GM12878 (cell line): ENCODE measurements at regions not wholly inside any gene's neighbourhood (a gene's known extent, or its start where the extent isn't known, plus 50 kb on each side); places are given as distances from the start of the nearest gene placed in this dataset.

Experiments
- ATAC-seq: fragments of 200-7000 bp; cut with Tn5 transposase; 3 replicates; pipeline ENCODE4 v1.9.1; 2020; ENCODE audit warnings: mild to moderate bottlenecking, moderate library complexity
- BruUV-seq: library from RNA; stranded (reverse); fragments of 400-500 nt; replicated peaks from 2 replicates; lab custom pipeline; 2021; lab: Mats Ljungman, UMichigan
- CTCF ChIA-PET: fragments of 300-600 bp; sonication (Branson Sonifier 250); formaldehyde crosslinking; extraction: SDS; loops from one replicate; lab custom pipeline; 2021; ENCODE audit warnings: inconsistent platforms; lab: Yijun Ruan, JAX
- POLR2A ChIA-PET: fragments of 350-600 bp; formaldehyde crosslinking; extraction: SDS; loops from one replicate; lab custom pipeline; 2021; ENCODE audit warnings: inconsistent platforms; lab: Charles Lee
- RAD21 ChIA-PET: fragments of 300-600 bp; sonication (Branson Sonifier 250); formaldehyde crosslinking; loops from one replicate; lab custom pipeline; 2023; ENCODE audit warnings: antibody characterized with exemption; ENCODE audit not compliant: unreplicated experiment; lab: Charles Lee
- SMC1A ChIA-PET: fragments of 300-600 bp; sonication (Branson Sonifier 250); formaldehyde crosslinking; loops from one replicate; lab custom pipeline; 2023; ENCODE audit not compliant: unreplicated experiment, uncharacterized antibody; lab: Charles Lee
- DNase-seq: peaks from one replicate; pipeline ENCODE4 v3.0.0-alpha.2; 2011; ENCODE audit warnings: low read depth, low spot score
- FAIRE-seq: peaks from 3 replicates; lab custom pipeline; 2011; peaks lifted over from hg19 to GRCh38; lab: Jason Lieb, UNC
- H2AFZ ChIP-seq: 2 replicates; pipeline ENCODE4 v1.6.0; 2011; ENCODE audit warnings: low read depth, low read length, control low read depth; ENCODE audit not compliant: control insufficient read depth
- H3K27ac ChIP-seq: 2 replicates; pipeline ENCODE4 v1.5.1; 2011; ENCODE audit warnings: control low read depth; ENCODE audit not compliant: control insufficient read depth, insufficient read depth
- H3K27me3 ChIP-seq, 2 experiments: replicated peaks in 1 of 2; 2 replicates each; pipeline versions ENCODE4 v1.6.0 to v1.6.1; 2011; ENCODE audit warnings: low read length in 1 of 2; ENCODE audit not compliant: control insufficient read depth in 2 of 2, insufficient read depth in 2 of 2
- H3K36me3 ChIP-seq, 2 experiments: 2 replicates each; pipeline ENCODE4 v1.5.1; 2011; ENCODE audit warnings: low read length in 1 of 2; ENCODE audit not compliant: control insufficient read depth in 2 of 2, insufficient read depth in 2 of 2
- H3K4me1 ChIP-seq: 2 replicates; pipeline ENCODE4 v1.6.1; 2011; ENCODE audit warnings: mild to moderate bottlenecking, low read length, moderate library complexity, mixed read lengths; ENCODE audit not compliant: control insufficient read depth, insufficient read depth
- H3K4me2 ChIP-seq: 2 replicates; pipeline ENCODE4 v1.6.0; 2011; ENCODE audit warnings: control low read depth; ENCODE audit not compliant: control insufficient read depth, insufficient read depth
- H3K4me3 ChIP-seq: fragments of 200-600 bp; sonication (generic); 2 replicates; pipeline ENCODE4 v1.5.1; 2016
- H3K79me2 ChIP-seq: 2 replicates; pipeline ENCODE4 v1.6.0; 2011; ENCODE audit warnings: low read length; ENCODE audit not compliant: control insufficient read depth, insufficient read depth
- H3K9ac ChIP-seq: 2 replicates; pipeline ENCODE4 v1.8.0; 2011; ENCODE audit warnings: low read length, control low read depth, mixed read lengths; ENCODE audit not compliant: control insufficient read depth, insufficient read depth
- H3K9me3 ChIP-seq: replicated peaks from 3 replicates; pipeline ENCODE4 v1.5.1; 2011; ENCODE audit warnings: mild to moderate bottlenecking, low read length; ENCODE audit not compliant: control insufficient read depth, insufficient read depth
- H4K20me1 ChIP-seq: 2 replicates; pipeline ENCODE4 v1.6.0; 2011; ENCODE audit not compliant: control insufficient read depth, insufficient read depth
- CEBPB ChIP-seq, 2 experiments: fragments of 150-350 bp in 1 of 2; IDR thresholded peaks; 2 replicates each; pipeline ENCODE4 v1.6.1; 2012 to 2014; ENCODE audit warnings: low read depth in 2 of 2, low read length in 2 of 2, borderline replicate concordance in 1 of 2, inconsistent platforms in 1 of 2
- CHD1 ChIP-seq: IDR thresholded peaks from 2 replicates; pipeline ENCODE4 v1.6.1; 2012; ENCODE audit warnings: low read depth, low read length, improper control_type of control experiment
- RB1 ChIP-seq: fragments of 450-650 bp; formaldehyde crosslinking; IDR thresholded peaks from 2 replicates; pipeline ENCODE4 v1.6.1; 2017; ENCODE audit warnings: mild to moderate bottlenecking, borderline replicate concordance
- SUZ12 ChIP-seq: fragments of 200-600 bp; sonication (generic); IDR thresholded peaks from one replicate; pipeline ENCODE4 v1.6.1; 2018; ENCODE audit warnings: antibody characterized with exemption, mild to moderate bottlenecking; ENCODE audit not compliant: unreplicated experiment
- TCF7 ChIP-seq: IDR thresholded peaks from 2 replicates; pipeline ENCODE4 v1.6.1; 2014; ENCODE audit warnings: antibody characterized with exemption, borderline replicate concordance
- ZNF207 ChIP-seq: fragments of 450-650 bp; IDR thresholded peaks from 2 replicates; pipeline ENCODE4 v1.6.1; 2014; ENCODE audit warnings: antibody characterized with exemption, mild to moderate bottlenecking, borderline replicate concordance
- WGBS: methylation state at CpG from one replicate; pipeline ENCODE4 v1.1.6; 2016; ENCODE audit warnings: low lambda C conversion rate; ENCODE audit not compliant: insufficient replicate concordance, insufficient coverage; ENCODE audit errors: missing lambda C conversion rate; 5-methylcytosine and 5-hydroxymethylcytosine counted together
- in situ Hi-C: fragments of 300-500 bp; cut with MboI; formaldehyde crosslinking; loops from 9 replicates; pipeline ENCODE4 v1.14.3; 2018; ENCODE audit warnings: mixed read lengths
- intact Hi-C: fragments of 100-400 bp; cut with micrococcal nuclease; formaldehyde crosslinking; loops from one replicate; pipeline ENCODE4 v1.14.2; 2022; ENCODE audit not compliant: unreplicated experiment
- TF ChIP-seq, protein P1 (sequence below): IDR thresholded peaks from 2 replicates; pipeline ENCODE4 v1.6.1; 2011; ENCODE audit warnings: low read depth, mild to moderate bottlenecking, low read length, moderate library complexity, borderline replicate concordance; ENCODE audit errors: extremely low read depth

DNA sequence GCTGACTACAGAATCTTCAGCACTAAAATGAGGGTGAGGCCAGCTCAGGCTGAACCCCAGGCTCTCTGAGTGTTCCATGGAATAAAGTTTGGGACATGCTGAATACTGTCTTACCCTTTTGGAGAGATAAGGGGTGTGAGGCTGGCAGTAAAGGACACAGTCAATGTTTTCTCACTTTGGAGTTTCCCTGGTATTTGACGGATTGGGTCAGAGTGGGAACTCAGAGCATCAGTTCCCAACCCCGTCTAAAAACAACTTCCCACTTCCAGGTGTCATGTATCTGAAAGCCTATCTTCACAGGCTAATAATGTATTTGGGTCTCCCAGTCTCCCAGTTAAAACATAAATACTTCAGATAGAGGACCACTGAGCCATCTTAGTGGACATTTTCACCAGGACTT is 180.7 kb downstream of the TLE3 start (continued):
- no peak for TF ChIP-seq SUZ12
- TF ChIP-seq ZNF207, result no peak
- TF ChIP-seq RB1, result no peak
- no peak for TF ChIP-seq CEBPB (IDR thresholded peaks at IDR 0.05; ENCODE audit: borderline replicate concordance in 1 of 2, low read depth in 2 of 2, low read length in 2 of 2)

DNA sequence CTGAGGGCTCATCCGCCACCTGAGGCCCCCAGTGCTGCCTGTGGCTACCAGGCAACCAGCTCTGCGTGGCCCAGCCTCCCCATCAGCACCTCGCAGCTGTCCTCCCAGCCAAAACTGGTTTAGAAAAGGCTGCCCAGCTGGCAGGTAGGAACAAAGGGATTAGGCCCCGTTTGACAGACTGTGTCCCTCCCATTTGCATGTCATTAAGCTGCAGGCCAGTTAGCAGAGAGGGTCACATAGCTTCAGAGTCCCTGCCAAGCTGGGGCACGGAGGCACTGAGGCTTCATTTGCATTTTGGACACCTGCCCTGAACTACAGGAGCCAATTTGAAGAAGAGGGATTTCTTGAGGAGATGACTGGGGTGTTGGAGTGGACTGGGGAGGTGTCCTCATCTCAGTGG is 177.9 kb downstream of the TLE3 start:
- ATAC-seq (no peak), FAIRE-seq (no peak), DNase-seq (no peak)
- TF ChIP-seq TCF7, result no peak
- TF ChIP-seq, protein P1, sequence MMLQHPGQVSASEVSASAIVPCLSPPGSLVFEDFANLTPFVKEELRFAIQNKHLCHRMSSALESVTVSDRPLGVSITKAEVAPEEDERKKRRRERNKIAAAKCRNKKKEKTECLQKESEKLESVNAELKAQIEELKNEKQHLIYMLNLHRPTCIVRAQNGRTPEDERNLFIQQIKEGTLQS, result no peak
- TF ChIP-seq CHD1, result no peak
- intact Hi-C loops, result no loop called here
- ChIA-PET POLR2A (no interaction called here), SMC1A (no interaction called here), CTCF (no interaction called here), RAD21 (no interaction called here)
- Histone ChIP-seq H3K9me3 (no peaks in the 10 kb centered on the region; the same call in 1 of the 3 replicates), H3K9ac (no peak overlapping the region), H3K27me3 (peaks cover 0 to 3% of the 10 kb centered on the region in 2 experiments; a peak in 3 of 4 replicates), H3K79me2 (no peaks in the 10 kb centered on the region), H3K4me3 (no peak overlapping the region), H4K20me1 (no peaks in the 10 kb centered on the region), H3K36me3 (no peaks in the 10 kb centered on the region), H3K4me1 (peaks cover 21% of the 10 kb centered on the region), H2AFZ (no peak overlapping the region), H3K27ac (no peak overlapping the region), H3K4me2 (no peak overlapping the region)
- BruUV-seq, result no TSS peak
- in situ Hi-C loops, result no loop called here
- 40% methylated on average over 5 of the region's 5 CpGs for WGBS
